Gastrocnemius medialis (tissue), 4 donors: ENCODE measurements at regions not wholly inside any gene's neighbourhood (a gene's known extent, or its start where the extent isn't known, plus 50 kb on each side); places are given as distances from the start of the nearest gene placed in this dataset.

Experiments
- ATAC-seq, 2 donors: fragments of 150-250 bp; one replicate each; pipeline ENCODE4 v1.9.1; 2016
- DNase-seq, 2 donors: peaks; one replicate each; pipeline ENCODE4 v3.0.0-alpha.2; 2019
- H3K27ac ChIP-seq, 4 donors: fragments of 200-600 bp; sonication (generic); 1 replicate in 1 of 4; 2 replicates in 3 of 4; pipeline ENCODE4 v1.5.1; 2016 to 2018; ENCODE audit warnings: mild to moderate bottlenecking in 2 of 4, moderate library complexity in 1 of 4
- H3K27me3 ChIP-seq, 3 donors: fragments of 200-600 bp; sonication (generic) in 2 of 3; 1 replicate in 1 of 3; 2 replicates in 2 of 3; pipeline versions ENCODE4 v1.5.1 to v1.6.0; 2016 to 2019; ENCODE audit warnings: mild to moderate bottlenecking in 1 of 3, moderate library complexity in 1 of 3
- H3K36me3 ChIP-seq, 2 donors: fragments of 200-600 bp; sonication (generic) in 1 of 2; one replicate each; pipeline ENCODE4 v1.5.1; 2017 to 2018
- H3K4me1 ChIP-seq, 2 donors: fragments of 200-600 bp; sonication (generic) in 1 of 2; one replicate each; pipeline ENCODE4 v1.5.1; 2016 to 2017; ENCODE audit warnings: mild to moderate bottlenecking in 2 of 2
- H3K4me3 ChIP-seq, 4 donors: fragments of 200-600 bp; sonication (generic) in 3 of 4; 1 replicate in 1 of 4; 2 replicates in 3 of 4; pipeline ENCODE4 v1.5.1; 2016 to 2019; ENCODE audit warnings: mild to moderate bottlenecking in 2 of 4
- H3K9me3 ChIP-seq, 3 donors: fragments of 200-600 bp; sonication (generic) in 2 of 3; 1 replicate in 1 of 3; 2 replicates in 2 of 3; pipeline ENCODE4 v1.5.1; 2016 to 2019
- POLR2A ChIP-seq, 2 donors: fragments of 450-650 bp; IDR thresholded peaks; one replicate each; pipeline ENCODE4 v1.6.1; 2017; ENCODE audit warnings: antibody characterized with exemption in 2 of 2, mild to moderate bottlenecking in 2 of 2, moderate library complexity in 2 of 2
- in situ Hi-C, 4 donors: fragments of 200-750 bp; cut with MboI; loops; one replicate each; pipeline versions ENCODE4 v1.15.0 to v1.8.0; 2017; ENCODE audit warnings: low sequenced_read_pairs in 4 of 4
- intact Hi-C: fragments of 100-400 bp; cut with DNase I; formaldehyde crosslinking; loops from one replicate; pipeline ENCODE4 v1.15.1; 2023; ENCODE audit warnings: low total_unique reads
- TF ChIP-seq, protein P1 (sequence below), 5 experiments: fragments of 450-650 bp in 3 of 5; fragments of 200-600 bp in 2 of 5; sonication (generic) in 2 of 5; IDR thresholded peaks in 4 of 5; conservative IDR thresholded peaks in 1 of 5; 1 replicate in 4 of 5; 2 replicates in 1 of 5; pipeline ENCODE4 v1.5.1; 2016 to 2019; ENCODE audit warnings: antibody characterized with exemption in 5 of 5, mild to moderate bottlenecking in 3 of 5, moderate library complexity in 3 of 5

DNA sequence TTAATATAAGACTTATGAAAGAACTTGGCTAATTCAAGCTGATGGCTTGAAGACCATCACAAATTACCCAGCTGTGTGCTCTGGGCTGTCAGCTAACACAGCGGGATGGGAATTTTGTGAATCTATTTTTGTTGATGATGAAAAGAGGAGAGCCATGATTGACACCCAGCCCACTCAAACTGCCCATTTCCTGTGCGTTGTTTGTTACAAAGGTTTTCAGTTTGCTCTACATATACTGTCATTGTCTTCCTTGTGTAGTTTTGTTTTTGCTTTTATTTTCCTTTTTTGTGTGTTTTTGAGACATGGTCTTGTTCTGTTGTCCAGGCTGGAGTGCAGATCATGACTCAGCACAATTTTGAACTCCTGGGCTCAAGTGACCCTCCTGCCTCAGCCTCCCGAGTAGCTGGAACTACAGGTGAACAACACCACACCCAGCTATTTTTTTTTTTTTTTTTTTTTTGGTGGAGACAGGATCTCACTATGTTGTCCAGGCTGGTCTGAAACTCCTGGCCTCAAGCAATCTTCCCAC, 400.3 kb downstream of the ICE1 start:
- Histone ChIP-seq H3K27me3 (no peaks in the 10 kb centered on the region), H3K9me3 (no peaks in the 10 kb centered on the region), H3K4me3 (no peak overlapping the region), H3K4me1 (peaks cover 0 to 4% of the 10 kb centered on the region in 2 donors), H3K27ac (no peak overlapping the region), H3K36me3 (no peaks in the 10 kb centered on the region)
- intact Hi-C loops (no loop called here), in situ Hi-C loops (no loop called here)
- DNase-seq (no peak), ATAC-seq (no peak)
- TF ChIP-seq, protein P1, sequence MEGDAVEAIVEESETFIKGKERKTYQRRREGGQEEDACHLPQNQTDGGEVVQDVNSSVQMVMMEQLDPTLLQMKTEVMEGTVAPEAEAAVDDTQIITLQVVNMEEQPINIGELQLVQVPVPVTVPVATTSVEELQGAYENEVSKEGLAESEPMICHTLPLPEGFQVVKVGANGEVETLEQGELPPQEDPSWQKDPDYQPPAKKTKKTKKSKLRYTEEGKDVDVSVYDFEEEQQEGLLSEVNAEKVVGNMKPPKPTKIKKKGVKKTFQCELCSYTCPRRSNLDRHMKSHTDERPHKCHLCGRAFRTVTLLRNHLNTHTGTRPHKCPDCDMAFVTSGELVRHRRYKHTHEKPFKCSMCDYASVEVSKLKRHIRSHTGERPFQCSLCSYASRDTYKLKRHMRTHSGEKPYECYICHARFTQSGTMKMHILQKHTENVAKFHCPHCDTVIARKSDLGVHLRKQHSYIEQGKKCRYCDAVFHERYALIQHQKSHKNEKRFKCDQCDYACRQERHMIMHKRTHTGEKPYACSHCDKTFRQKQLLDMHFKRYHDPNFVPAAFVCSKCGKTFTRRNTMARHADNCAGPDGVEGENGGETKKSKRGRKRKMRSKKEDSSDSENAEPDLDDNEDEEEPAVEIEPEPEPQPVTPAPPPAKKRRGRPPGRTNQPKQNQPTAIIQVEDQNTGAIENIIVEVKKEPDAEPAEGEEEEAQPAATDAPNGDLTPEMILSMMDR (IDR thresholded peaks at IDR 0.05 in 4 of 5, conservative IDR thresholded peaks at IDR 0.05 in 1 of 5): no peak
- TF ChIP-seq POLR2A (IDR thresholded peaks at IDR 0.05): no peak

DNA sequence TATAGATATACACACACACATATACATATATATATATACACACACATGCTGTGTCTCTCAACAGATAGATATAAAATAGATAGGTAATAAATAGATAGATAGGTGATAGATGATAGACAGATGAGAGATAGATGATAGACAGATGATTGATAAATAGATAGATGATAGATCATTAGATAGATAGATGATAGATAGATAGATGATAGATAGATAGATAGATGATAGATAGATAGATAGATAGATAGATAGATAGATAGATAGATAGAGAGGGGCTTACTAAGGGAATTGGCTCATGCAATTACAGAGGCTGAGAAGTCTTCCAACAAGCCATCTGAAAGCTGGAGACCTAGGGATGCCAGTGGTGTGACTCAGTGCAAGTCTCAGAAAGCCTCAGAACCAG, 394.5 kb downstream of the ICE1 start:
- no peaks in the 10 kb centered on the region for H3K27me3 ChIP-seq
- no peak for TF ChIP-seq POLR2A (IDR thresholded peaks at IDR 0.05)
- TF ChIP-seq, protein P1 (IDR thresholded peaks at IDR 0.05 in 4 of 5, conservative IDR thresholded peaks at IDR 0.05 in 1 of 5): no peak
- H3K4me3 ChIP-seq: no peak overlapping the region
- H3K4me1 ChIP-seq: no peaks in the 10 kb centered on the region
- intact Hi-C loops: no loop called here
- H3K9me3 ChIP-seq: no peaks in the 10 kb centered on the region
- H3K36me3 ChIP-seq: no peaks in the 10 kb centered on the region
- no peak overlapping the region for H3K27ac ChIP-seq
- ATAC-seq: no peak
- in situ Hi-C loops: no loop called here
- DNase-seq: no peak

DNA sequence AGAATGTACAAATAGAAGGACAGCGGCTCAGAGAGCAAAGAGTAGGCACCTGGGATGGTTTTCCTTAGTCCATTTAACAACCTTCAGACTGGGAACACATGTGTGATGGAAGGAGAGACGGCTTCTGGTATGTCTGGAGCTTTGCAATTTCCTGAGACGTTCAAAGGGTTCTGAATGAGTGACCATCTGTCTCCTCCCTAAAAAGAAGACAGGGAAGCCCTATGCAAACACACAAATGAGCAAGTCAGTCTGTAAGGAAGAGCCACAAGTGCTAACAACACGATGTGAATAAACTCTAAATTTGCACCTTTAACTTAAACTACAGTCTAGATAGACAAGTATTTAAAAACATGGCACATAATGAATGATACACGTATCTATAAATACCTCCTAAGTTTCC, 391.0 kb downstream of the ICE1 start:
- in situ Hi-C loops (no loop called here), intact Hi-C loops (no loop called here)
- no peaks in the 10 kb centered on the region for H3K36me3 ChIP-seq
- no peak overlapping the region for H3K4me3 ChIP-seq
- ATAC-seq (no peak), DNase-seq (no peak)
- H3K4me1 ChIP-seq: no peaks in the 10 kb centered on the region
- no peak for TF ChIP-seq POLR2A (IDR thresholded peaks at IDR 0.05)
- TF ChIP-seq, protein P1 (IDR thresholded peaks at IDR 0.05 in 4 of 5, conservative IDR thresholded peaks at IDR 0.05 in 1 of 5): no peak
- no peak overlapping the region for H3K27ac ChIP-seq
- no peaks in the 10 kb centered on the region for H3K27me3 ChIP-seq
- H3K9me3 ChIP-seq: no peaks in the 10 kb centered on the region

DNA sequence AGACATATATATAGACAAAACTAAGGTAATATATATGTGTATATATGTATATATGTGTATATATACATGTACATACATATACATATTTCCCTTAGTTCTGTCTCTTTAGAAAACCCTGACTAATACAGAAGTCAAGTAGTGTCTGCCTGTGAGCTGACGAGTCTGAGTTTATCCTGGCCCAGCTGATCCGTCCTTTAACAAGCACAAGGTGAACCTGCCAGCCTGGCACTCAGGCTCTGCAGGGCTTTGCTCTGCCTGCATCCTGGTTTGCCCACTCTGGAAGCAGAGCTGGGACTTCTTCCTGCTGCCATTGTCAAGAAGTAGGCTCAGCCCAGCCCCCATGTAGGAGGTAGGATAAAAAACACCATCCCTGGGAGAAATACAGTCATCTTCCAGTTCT, 388.0 kb downstream of the ICE1 start:
- no peaks in the 10 kb centered on the region for H3K36me3 ChIP-seq
- H3K9me3 ChIP-seq: no peaks in the 10 kb centered on the region
- intact Hi-C loops (no loop called here), in situ Hi-C loops (no loop called here)
- H3K4me1 ChIP-seq: no peaks in the 10 kb centered on the region
- TF ChIP-seq POLR2A (IDR thresholded peaks at IDR 0.05): no peak
- TF ChIP-seq, protein P1 (IDR thresholded peaks at IDR 0.05 in 4 of 5, conservative IDR thresholded peaks at IDR 0.05 in 1 of 5): no peak
- H3K27me3 ChIP-seq: no peaks in the 10 kb centered on the region
- ATAC-seq: no peak
- H3K27ac ChIP-seq: no peak overlapping the region
- H3K4me3 ChIP-seq: no peak overlapping the region
- DNase-seq: no peak

DNA sequence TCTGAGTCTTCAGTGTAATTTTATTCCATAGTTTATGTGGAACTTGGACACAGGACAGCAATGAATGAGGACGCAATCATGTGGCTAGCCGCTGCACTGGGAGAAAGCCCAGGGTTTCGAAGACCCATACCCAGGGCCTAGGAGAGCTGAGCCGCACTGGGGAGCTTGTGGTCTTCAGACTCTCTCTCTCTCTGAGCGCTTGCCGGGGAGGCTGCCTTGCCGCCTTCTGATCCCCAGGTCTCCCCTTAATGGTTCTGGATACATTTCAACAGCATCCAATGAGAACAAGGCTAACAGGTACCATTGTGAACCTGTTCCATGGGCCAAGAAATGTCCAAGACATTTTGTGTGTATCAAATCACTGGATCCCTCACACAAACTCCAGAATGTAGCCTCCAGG, 383.4 kb downstream of the ICE1 start:
- no peak for ATAC-seq
- Histone ChIP-seq H3K27me3 (no peaks in the 10 kb centered on the region), H3K9me3 (no peaks in the 10 kb centered on the region), H3K27ac (no peak overlapping the region), H3K4me1 (no peaks in the 10 kb centered on the region), H3K4me3 (no peak overlapping the region), H3K36me3 (no peaks in the 10 kb centered on the region)
- no peak for DNase-seq
- TF ChIP-seq POLR2A (IDR thresholded peaks at IDR 0.05): no peak
- TF ChIP-seq, protein P1 (IDR thresholded peaks at IDR 0.05 in 4 of 5, conservative IDR thresholded peaks at IDR 0.05 in 1 of 5): no peak
- in situ Hi-C loops (no loop called here), intact Hi-C loops (no loop called here)
